Adipocyte (in vitro differentiated cells): ENCODE measurements at regions not wholly inside any gene's neighbourhood (a gene's known extent, or its start where the extent isn't known, plus 50 kb on each side); places are given as distances from the start of the nearest gene placed in this dataset.
"Not testable (repeated sequence)": the region's sequence is repeated elsewhere in the genome, so short reads cannot be mapped to it uniquely, and the experiment has no call there.

ENCODE experiments used
- DNase-seq: peaks from one replicate; pipeline ENCODE4 v3.0.0-alpha.2; 2015; ENCODE audit warnings: low read depth
- H3K27me3 ChIP-seq: replicated peaks from 2 replicates; pipeline ENCODE4 v1.7.0; 2013; ENCODE audit warnings: mild to moderate bottlenecking, low read length, moderate library complexity; ENCODE audit not compliant: control insufficient read depth, insufficient read depth
- H3K36me3 ChIP-seq: 2 replicates; pipeline ENCODE4 v1.7.0; 2013; ENCODE audit warnings: low read length, mild to moderate bottlenecking, moderate library complexity; ENCODE audit not compliant: control insufficient read depth, insufficient read depth, severe bottlenecking
- H3K4me1 ChIP-seq: 2 replicates; pipeline ENCODE4 v1.7.0; 2013; ENCODE audit warnings: mild to moderate bottlenecking, low read length, moderate library complexity; ENCODE audit not compliant: control insufficient read depth, insufficient read depth
- H3K4me3 ChIP-seq: 2 replicates; pipeline ENCODE4 v1.7.0; 2013; ENCODE audit warnings: mild to moderate bottlenecking, low read length, moderate library complexity
- H3K9ac ChIP-seq: 2 replicates; pipeline ENCODE4 v1.7.0; 2013; ENCODE audit warnings: mild to moderate bottlenecking, low read length, moderate library complexity
- H3K9me3 ChIP-seq: 2 replicates; pipeline ENCODE4 v1.7.0; 2013; ENCODE audit warnings: mild to moderate bottlenecking, low read length, moderate library complexity; ENCODE audit not compliant: control insufficient read depth

DNA sequence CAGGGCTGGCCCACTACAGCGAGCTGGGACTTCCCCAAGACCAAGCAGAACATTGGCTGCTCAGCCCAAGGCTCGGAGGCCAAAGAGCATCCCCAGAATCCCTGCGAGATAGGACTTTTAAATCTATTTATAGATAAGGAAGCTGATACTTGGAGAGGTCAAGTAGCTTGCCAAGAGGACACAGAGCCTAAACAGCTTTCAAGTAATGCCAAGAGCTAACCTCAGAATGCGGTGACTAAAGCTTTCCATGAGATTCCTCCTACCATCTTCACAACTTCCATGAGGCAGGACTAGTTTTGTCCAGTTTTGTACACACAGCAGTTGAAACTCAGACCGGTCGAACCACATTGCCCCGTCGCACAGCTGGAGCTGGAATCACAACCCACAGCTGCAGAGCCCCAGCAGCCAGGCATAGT is 168.1 kb upstream of the TOP1 start:
- H3K4me3 ChIP-seq, result no peak overlapping the region
- H3K27me3 ChIP-seq, result peaks cover 19% of the 10 kb centered on the region
- no peak for DNase-seq
- no peaks in the 10 kb centered on the region for H3K9me3 ChIP-seq
- H3K36me3 ChIP-seq, result no peaks in the 10 kb centered on the region
- H3K4me1 ChIP-seq, result peaks cover 33% of the 10 kb centered on the region
- H3K9ac ChIP-seq, result no peak overlapping the region

DNA sequence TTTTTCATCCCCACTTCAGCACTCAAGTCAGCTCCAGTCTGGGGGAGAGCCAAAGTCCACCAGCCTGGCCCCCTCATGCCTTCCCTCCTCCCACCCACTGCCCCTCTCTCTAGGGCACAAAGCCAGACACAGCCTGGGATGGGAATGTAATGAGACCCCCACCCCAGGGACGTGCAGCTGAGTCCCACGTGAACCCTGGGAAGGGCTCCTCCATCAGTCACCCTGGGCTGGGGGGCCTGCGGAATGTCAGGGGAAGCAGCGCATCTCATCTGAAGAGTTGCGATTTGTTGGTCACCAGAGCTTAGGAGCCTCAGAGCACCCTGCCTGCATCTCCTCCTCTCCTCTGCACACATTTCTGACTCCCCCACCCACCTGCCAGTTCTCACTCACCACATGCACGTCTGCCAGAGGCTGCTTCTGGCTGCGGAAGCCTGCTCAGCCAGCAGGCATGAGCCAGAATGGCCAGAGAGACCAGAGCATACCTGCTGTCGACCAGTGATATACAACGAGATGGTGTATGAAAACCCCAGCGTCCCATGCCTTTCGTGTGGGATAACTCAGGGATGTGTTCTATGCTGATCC is 167.1 kb upstream of the TOP1 start:
- Histone ChIP-seq H3K4me3 (no peak overlapping the region), H3K27me3 (peaks cover 10% of the 10 kb centered on the region), H3K9ac (no peak overlapping the region), H3K36me3 (no peaks in the 10 kb centered on the region), H3K4me1 (peaks cover 38% of the 10 kb centered on the region), H3K9me3 (no peaks in the 10 kb centered on the region)
- DNase-seq, result no peak

GRCh38 chr20:40863355-40863919 is 165.2 kb upstream of the TOP1 start:
- H3K4me1 ChIP-seq, result peaks cover 44% of the 10 kb centered on the region
- no peaks in the 10 kb centered on the region for H3K36me3 ChIP-seq
- no peak overlapping the region for H3K9ac ChIP-seq
- peaks cover 4% of the 10 kb centered on the region for H3K27me3 ChIP-seq
- no peak for DNase-seq
- H3K9me3 ChIP-seq, result no peaks in the 10 kb centered on the region
- H3K4me3 ChIP-seq, result no peak overlapping the region

- Histone ChIP-seq H3K36me3 (no peaks in the 10 kb centered on the region), H3K9me3 (no peaks in the 10 kb centered on the region), H3K27me3 (peaks cover 4% of the 10 kb centered on the region), H3K4me1 (peaks cover 53% of the 10 kb centered on the region), H3K9ac (no peak overlapping the region), H3K4me3 (no peak overlapping the region)
- DNase-seq, result no peak
Observed at GRCh38 chr20:40864470-40864869, 164.2 kb upstream of the TOP1 start.

- Histone ChIP-seq H3K4me3 (no peak overlapping the region), H3K4me1 (peaks cover 56% of the 10 kb centered on the region), H3K36me3 (no peaks in the 10 kb centered on the region), H3K9ac (no peak overlapping the region), H3K27me3 (no peaks in the 10 kb centered on the region), H3K9me3 (no peaks in the 10 kb centered on the region)
- no peak for DNase-seq
Observed at GRCh38 chr20:40865095-40865494, 163.5 kb upstream of the TOP1 start.

DNA sequence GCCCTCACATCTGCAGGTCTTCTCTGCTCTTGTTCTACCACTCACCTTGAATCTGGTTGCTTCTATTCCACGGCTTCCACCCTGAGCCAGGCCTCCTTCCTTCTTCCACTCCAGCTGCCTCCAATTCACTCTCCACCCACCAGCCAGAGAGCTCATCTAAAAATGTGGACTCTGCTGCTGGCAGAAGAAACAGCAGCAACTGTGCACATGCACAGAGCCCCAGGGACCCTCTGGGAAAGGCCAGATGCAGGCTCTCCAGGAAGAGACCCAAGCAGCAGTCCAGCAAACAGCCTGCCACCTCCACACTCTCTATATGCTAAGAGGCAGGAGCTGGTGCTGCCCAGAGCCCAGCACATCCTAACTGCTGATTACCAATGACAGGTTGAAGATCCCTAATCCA is 162.6 kb upstream of the TOP1 start:
- no peaks in the 10 kb centered on the region for H3K36me3 ChIP-seq
- H3K4me1 ChIP-seq, result peaks cover 47% of the 10 kb centered on the region
- no peak for DNase-seq
- no peak overlapping the region for H3K4me3 ChIP-seq
- H3K9me3 ChIP-seq, result no peaks in the 10 kb centered on the region
- H3K9ac ChIP-seq, result no peak overlapping the region
- no peaks in the 10 kb centered on the region for H3K27me3 ChIP-seq

- Histone ChIP-seq H3K9ac (no peak overlapping the region), H3K27me3 (peaks cover 13% of the 10 kb centered on the region), H3K36me3 (no peaks in the 10 kb centered on the region), H3K4me3 (peak overlapping the region; percentile 20), H3K9me3 (peaks cover 2% of the 10 kb centered on the region), H3K4me1 (peaks cover 39% of the 10 kb centered on the region)
- DNase-seq, result peak; percentile 86
Observed at GRCh38 chr20:40868551-40869217, 159.9 kb upstream of the TOP1 start.

GRCh38 chr20:40869218-40870147 is 159.1 kb upstream of the TOP1 start:
- peaks cover 32% of the 10 kb centered on the region for H3K4me1 ChIP-seq
- no peaks in the 10 kb centered on the region for H3K36me3 ChIP-seq
- DNase-seq, result no peak
- H3K4me3 ChIP-seq, result peak overlapping the region; percentile 20
- peaks cover 5% of the 10 kb centered on the region for H3K9me3 ChIP-seq
- peaks cover 13% of the 10 kb centered on the region for H3K27me3 ChIP-seq
- H3K9ac ChIP-seq, result no peak overlapping the region

- peaks cover 8% of the 10 kb centered on the region for H3K9me3 ChIP-seq
- peaks cover 15% of the 10 kb centered on the region for H3K27me3 ChIP-seq
- DNase-seq, result no peak
- H3K36me3 ChIP-seq, result no peaks in the 10 kb centered on the region
- H3K4me1 ChIP-seq, result peaks cover 6% of the 10 kb centered on the region
- no peak overlapping the region for H3K4me3 ChIP-seq
- no peak overlapping the region for H3K9ac ChIP-seq
Observed at GRCh38 chr20:40875116-40876085, 153.2 kb upstream of the TOP1 start.

DNA sequence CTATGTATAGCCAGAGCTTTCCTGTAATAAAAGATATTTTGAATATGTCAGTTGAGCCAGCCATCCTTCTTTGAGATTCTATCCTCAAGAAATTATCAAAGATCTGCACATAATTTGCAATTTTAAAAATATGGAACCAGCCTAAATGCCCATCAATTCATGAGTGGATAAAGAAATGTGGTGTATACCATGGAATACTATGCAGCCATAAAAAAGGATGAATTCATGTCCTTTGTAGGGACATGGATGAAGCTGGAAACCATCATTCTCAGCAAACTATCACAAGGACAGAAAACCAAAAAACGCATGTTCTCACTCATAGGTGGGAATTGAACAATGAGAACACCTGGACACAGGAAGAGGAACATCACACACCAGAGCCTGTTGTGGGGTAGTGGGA is 150.5 kb upstream of the TOP1 start:
- not testable (repeated sequence) for H3K9ac ChIP-seq, H3K36me3 ChIP-seq, DNase-seq, H3K4me3 ChIP-seq, H3K27me3 ChIP-seq, H3K4me1 ChIP-seq
- H3K9me3 ChIP-seq, result peaks cover 14% of the 10 kb centered on the region
